Keratinocyte (primary cell): ENCODE measurements at regions not wholly inside any gene's neighbourhood (a gene's known extent, or its start where the extent isn't known, plus 50 kb on each side); places are given as distances from the start of the nearest gene placed in this dataset.

ENCODE experiments used
- DNase-seq: peaks from one replicate; pipeline ENCODE4 v3.0.0-alpha.2; 2011; ENCODE audit warnings: low read depth, missing footprints, low spot score
- FAIRE-seq: peaks from 2 replicates; lab custom pipeline; 2011; peaks lifted over from hg19 to GRCh38; lab: Jason Lieb, UNC
- H2AFZ ChIP-seq: 2 replicates; pipeline ENCODE4 v1.6.0; 2012; ENCODE audit warnings: low read length, control low read depth, inconsistent platforms; ENCODE audit not compliant: control insufficient read depth
- H3K27ac ChIP-seq: 2 replicates; pipeline ENCODE4 v1.5.1; 2011; ENCODE audit warnings: low read length; ENCODE audit not compliant: control insufficient read depth, insufficient read depth
- H3K27me3 ChIP-seq: 3 replicates; pipeline ENCODE4 v1.6.0; 2011; ENCODE audit warnings: low read length; ENCODE audit not compliant: control insufficient read depth, insufficient read depth; ENCODE audit errors: extremely low read depth
- H3K36me3 ChIP-seq, 2 experiments: 2 replicates in 1 of 2; 3 replicates in 1 of 2; pipeline ENCODE4 v1.5.1; 2011; ENCODE audit warnings: low read length in 2 of 2, mild to moderate bottlenecking in 1 of 2; ENCODE audit not compliant: control insufficient read depth in 2 of 2, insufficient read depth in 2 of 2; ENCODE audit errors: extremely low read depth in 1 of 2
- H3K4me1 ChIP-seq: 3 replicates; pipeline ENCODE4 v1.5.1; 2011; ENCODE audit warnings: low read length; ENCODE audit not compliant: control insufficient read depth, insufficient read depth; ENCODE audit errors: extremely low read depth
- H3K4me2 ChIP-seq: 3 replicates; pipeline ENCODE4 v1.6.0; 2011; ENCODE audit warnings: low read depth, low read length; ENCODE audit not compliant: control insufficient read depth, insufficient read depth; ENCODE audit errors: extremely low read depth
- H3K4me3 ChIP-seq, 3 experiments: fragments of 200-600 bp in 1 of 3; sonication (generic) in 1 of 3; 2 replicates in 2 of 3; 3 replicates in 1 of 3; pipeline ENCODE4 v1.5.1; 2011 to 2016; ENCODE audit warnings: low read length in 3 of 3, mild to moderate bottlenecking in 3 of 3, control low read depth in 2 of 3, inconsistent platforms in 1 of 3, low read depth in 1 of 3, mixed read lengths in 1 of 3, mixed run types in 1 of 3, moderate library complexity in 1 of 3; ENCODE audit not compliant: control insufficient read depth in 2 of 3, insufficient read depth in 2 of 3; ENCODE audit errors: extremely low read depth in 1 of 3
- H3K79me2 ChIP-seq: 2 replicates; pipeline ENCODE4 v1.6.0; 2012; ENCODE audit warnings: low read length; ENCODE audit not compliant: control insufficient read depth, insufficient read depth
- H3K9ac ChIP-seq: 3 replicates; pipeline ENCODE4 v1.6.0; 2011; ENCODE audit warnings: low read length; ENCODE audit not compliant: control insufficient read depth, insufficient read depth; ENCODE audit errors: extremely low read depth
- H3K9me1 ChIP-seq: 3 replicates; pipeline ENCODE4 v1.6.0; 2011; ENCODE audit warnings: low read length; ENCODE audit not compliant: control insufficient read depth, insufficient read depth; ENCODE audit errors: extremely low read depth
- H3K9me3 ChIP-seq: 2 replicates; pipeline ENCODE4 v1.5.1; 2012; ENCODE audit warnings: low read depth, low read length; ENCODE audit not compliant: control insufficient read depth
- H4K20me1 ChIP-seq: 3 replicates; pipeline ENCODE4 v1.6.0; 2011; ENCODE audit warnings: low read length; ENCODE audit not compliant: control insufficient read depth, insufficient read depth; ENCODE audit errors: extremely low read depth
- EZH2 ChIP-seq: IDR thresholded peaks from one replicate; pipeline ENCODE4 v1.6.1; 2012; ENCODE audit warnings: inconsistent platforms, mild to moderate bottlenecking, low read length, moderate library complexity
- dilution Hi-C: fragments of 300-500 bp; cut with MboI; formaldehyde crosslinking; loops from one replicate; pipeline ENCODE4 v1.7.0; 2020; ENCODE audit warnings: low sequenced_read_pairs; ENCODE audit not compliant: extremely low pct_ligation_motif_present
- TF ChIP-seq, protein P1 (sequence below), 3 experiments: IDR thresholded peaks in 1 of 3; conservative IDR thresholded peaks in 1 of 3; optimal IDR thresholded peaks in 1 of 3; 2 replicates in 2 of 3; 3 replicates in 1 of 3; pipeline versions ENCODE3 to v1.5.1; 2011; ENCODE audit warnings: low read length in 3 of 3, mild to moderate bottlenecking in 3 of 3, moderate library complexity in 2 of 3, control low read depth in 1 of 3, inconsistent platforms in 1 of 3; ENCODE audit not compliant: insufficient read depth in 2 of 3; ENCODE audit errors: extremely low read depth in 1 of 3

DNA sequence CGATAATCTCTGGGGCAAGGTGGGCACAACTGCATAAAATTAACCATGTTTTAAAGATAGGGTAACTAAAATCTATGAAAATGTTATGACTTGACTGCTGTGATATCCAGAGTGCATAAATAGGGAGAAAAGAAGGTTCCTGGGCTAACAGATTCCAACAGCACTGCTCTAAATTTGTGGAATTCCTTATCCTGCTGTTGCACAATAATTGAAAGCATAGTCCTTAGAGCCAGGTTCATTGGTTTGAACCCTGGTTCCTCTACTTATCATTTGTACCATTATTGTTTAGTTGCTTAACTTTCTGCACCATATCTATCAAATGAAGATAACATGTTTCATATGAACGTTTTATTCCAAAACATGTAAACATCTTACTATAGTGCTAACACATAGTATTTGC, 219.0 kb downstream of the NUF2 start:
- FAIRE-seq, result no peak
- no peak for DNase-seq
- no peaks in the 10 kb centered on the region for H3K9me1 ChIP-seq
- TF ChIP-seq, protein P1, sequence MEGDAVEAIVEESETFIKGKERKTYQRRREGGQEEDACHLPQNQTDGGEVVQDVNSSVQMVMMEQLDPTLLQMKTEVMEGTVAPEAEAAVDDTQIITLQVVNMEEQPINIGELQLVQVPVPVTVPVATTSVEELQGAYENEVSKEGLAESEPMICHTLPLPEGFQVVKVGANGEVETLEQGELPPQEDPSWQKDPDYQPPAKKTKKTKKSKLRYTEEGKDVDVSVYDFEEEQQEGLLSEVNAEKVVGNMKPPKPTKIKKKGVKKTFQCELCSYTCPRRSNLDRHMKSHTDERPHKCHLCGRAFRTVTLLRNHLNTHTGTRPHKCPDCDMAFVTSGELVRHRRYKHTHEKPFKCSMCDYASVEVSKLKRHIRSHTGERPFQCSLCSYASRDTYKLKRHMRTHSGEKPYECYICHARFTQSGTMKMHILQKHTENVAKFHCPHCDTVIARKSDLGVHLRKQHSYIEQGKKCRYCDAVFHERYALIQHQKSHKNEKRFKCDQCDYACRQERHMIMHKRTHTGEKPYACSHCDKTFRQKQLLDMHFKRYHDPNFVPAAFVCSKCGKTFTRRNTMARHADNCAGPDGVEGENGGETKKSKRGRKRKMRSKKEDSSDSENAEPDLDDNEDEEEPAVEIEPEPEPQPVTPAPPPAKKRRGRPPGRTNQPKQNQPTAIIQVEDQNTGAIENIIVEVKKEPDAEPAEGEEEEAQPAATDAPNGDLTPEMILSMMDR (optimal IDR thresholded peaks at IDR 0.05 in 1 of 3, IDR thresholded peaks at IDR 0.05 in 1 of 3, conservative IDR thresholded peaks at IDR 0.05 in 1 of 3; ENCODE audit: extremely low read depth in 1 of 3, insufficient read depth in 2 of 3, low read length in 3 of 3), result no peak
- TF ChIP-seq EZH2, result no peak
- no peaks in the 10 kb centered on the region for H3K27me3 ChIP-seq
- H2AFZ ChIP-seq, result no peak overlapping the region
- no peak overlapping the region for H3K27ac ChIP-seq
- no peaks in the 10 kb centered on the region for H3K79me2 ChIP-seq
- no peak overlapping the region for H3K4me2 ChIP-seq
- H3K4me1 ChIP-seq, result no peaks in the 10 kb centered on the region
- H3K9ac ChIP-seq, result no peak overlapping the region
- H3K36me3 ChIP-seq, result no peaks in the 10 kb centered on the region
- H4K20me1 ChIP-seq, result no peaks in the 10 kb centered on the region
- dilution Hi-C loops, result no loop called here
- H3K4me3 ChIP-seq, result no peak overlapping the region
- no peaks in the 10 kb centered on the region for H3K9me3 ChIP-seq

DNA sequence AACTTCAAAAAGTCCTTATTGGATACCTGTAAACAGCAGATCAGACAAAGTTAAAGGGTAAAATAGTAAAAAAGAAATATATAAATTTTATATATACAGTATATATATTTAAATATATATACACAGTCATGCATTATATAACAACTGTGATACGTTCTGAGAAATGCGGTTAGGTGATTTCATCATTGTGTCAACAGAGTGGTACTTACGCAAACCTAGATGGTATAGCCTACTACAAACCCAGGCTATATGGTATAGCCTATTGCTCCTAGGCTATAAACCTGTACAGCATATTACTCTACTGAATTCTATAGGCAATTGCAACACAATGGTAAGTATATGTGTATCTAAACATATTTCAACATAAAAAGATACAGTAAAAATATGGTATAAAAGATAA, 222.7 kb downstream of the NUF2 start:
- TF ChIP-seq EZH2, result no peak
- TF ChIP-seq, protein P1 (optimal IDR thresholded peaks at IDR 0.05 in 1 of 3, IDR thresholded peaks at IDR 0.05 in 1 of 3, conservative IDR thresholded peaks at IDR 0.05 in 1 of 3; ENCODE audit: extremely low read depth in 1 of 3, insufficient read depth in 2 of 3, low read length in 3 of 3), result no peak
- Histone ChIP-seq H3K9ac (no peak overlapping the region), H3K27me3 (no peaks in the 10 kb centered on the region), H3K79me2 (no peaks in the 10 kb centered on the region), H3K9me1 (no peaks in the 10 kb centered on the region), H3K4me3 (no peak overlapping the region), H3K27ac (no peak overlapping the region), H3K4me1 (no peaks in the 10 kb centered on the region), H2AFZ (no peak overlapping the region), H4K20me1 (no peaks in the 10 kb centered on the region), H3K4me2 (no peak overlapping the region), H3K36me3 (no peaks in the 10 kb centered on the region), H3K9me3 (no peaks in the 10 kb centered on the region)
- dilution Hi-C loops, result no loop called here
- DNase-seq (no peak), FAIRE-seq (no peak)
